Activated T-cell treated with anti-CD3 and anti-CD28 coated beads, Interleukin-2, amount 50 U/mL, for 72 hours (primary cell): ENCODE measurements at regions not wholly inside any gene's neighbourhood (a gene's known extent, or its start where the extent isn't known, plus 50 kb on each side); places are given as distances from the start of the nearest gene placed in this dataset.
"Not testable (repeated sequence)": the region's sequence is repeated elsewhere in the genome, so short reads cannot be mapped to it uniquely, and the experiment has no call there.

ENCODE experiments used
- ATAC-seq, 2 donors: fragments of 150-1000 bp; cut with Tn5 transposase; replicated peaks in 1 of 2; 2 replicates each; pipeline ENCODE4 v1.10.0; 2021; ENCODE audit warnings: moderate library complexity in 2 of 2, mild to moderate bottlenecking in 1 of 2
- DNase-seq, 2 donors: peaks; one replicate each; pipeline ENCODE4 v3.0.0; 2021 to 2022; ENCODE audit warnings: mixed read lengths in 1 of 2
- H3K27ac Mint-ChIP-seq: one replicate; pipeline ENCODE4 v1.8.0; 2022; ENCODE audit warnings: mild to moderate bottlenecking, moderate library complexity, mixed read lengths
- H3K27me3 Mint-ChIP-seq: one replicate; pipeline ENCODE4 v1.8.0; 2022; ENCODE audit warnings: low read depth, mixed read lengths
- H3K36me3 Mint-ChIP-seq, 2 donors: one replicate each; pipeline ENCODE4 v1.8.0; 2022; ENCODE audit warnings: mixed read lengths in 2 of 2, mild to moderate bottlenecking in 1 of 2; ENCODE audit not compliant: insufficient read depth in 2 of 2
- H3K4me1 Mint-ChIP-seq: one replicate; pipeline ENCODE4 v1.8.0; 2022; ENCODE audit warnings: low read depth, mixed read lengths
- H3K4me3 Mint-ChIP-seq, 2 donors: one replicate each; pipeline ENCODE4 v1.8.0; 2022; ENCODE audit warnings: mild to moderate bottlenecking in 2 of 2, mixed read lengths in 2 of 2, moderate library complexity in 2 of 2
- H3K9me3 Mint-ChIP-seq, 2 donors: one replicate each; pipeline ENCODE4 v1.8.0; 2022; ENCODE audit warnings: mixed read lengths in 2 of 2

GRCh38 chr2:3039188-3040065 lies 338.2 kb downstream of the EIPR1 start:
- ATAC-seq (no peak), DNase-seq (no peak)
- no peaks in the 10 kb centered on the region for H3K36me3 Mint-ChIP-seq
- H3K27ac Mint-ChIP-seq: no peak overlapping the region
- no peaks in the 10 kb centered on the region for H3K9me3 Mint-ChIP-seq
- H3K27me3 Mint-ChIP-seq: no peaks in the 10 kb centered on the region
- H3K4me1 Mint-ChIP-seq: no peaks in the 10 kb centered on the region
- no peak overlapping the region for H3K4me3 Mint-ChIP-seq

GRCh38 chr2:3038636-3039035 lies 339.0 kb downstream of the EIPR1 start:
- H3K9me3 Mint-ChIP-seq: no peaks in the 10 kb centered on the region

GRCh38 chr2:3037196-3038194 lies 340.1 kb downstream of the EIPR1 start:
- no peak overlapping the region for H3K27ac Mint-ChIP-seq
- H3K36me3 Mint-ChIP-seq: no peaks in the 10 kb centered on the region
- H3K27me3 Mint-ChIP-seq: no peaks in the 10 kb centered on the region
- no peaks in the 10 kb centered on the region for H3K9me3 Mint-ChIP-seq
- no peak overlapping the region for H3K4me3 Mint-ChIP-seq
- ATAC-seq (no peak), DNase-seq (no peak)
- no peaks in the 10 kb centered on the region for H3K4me1 Mint-ChIP-seq

More at GRCh38 chr2:3038636-3039035, 339.0 kb downstream of the EIPR1 start:
- no peaks in the 10 kb centered on the region for H3K4me1 Mint-ChIP-seq
- H3K27me3 Mint-ChIP-seq: no peaks in the 10 kb centered on the region
- DNase-seq (no peak), ATAC-seq (no peak)
- H3K4me3 Mint-ChIP-seq: no peak overlapping the region
- H3K36me3 Mint-ChIP-seq: no peaks in the 10 kb centered on the region
- no peak overlapping the region for H3K27ac Mint-ChIP-seq

GRCh38 chr2:3036432-3037125 lies 341.0 kb downstream of the EIPR1 start:
- Mint-ChIP-seq H3K27me3 (no peaks in the 10 kb centered on the region), H3K4me3 (no peak overlapping the region), H3K27ac (no peak overlapping the region), H3K36me3 (no peaks in the 10 kb centered on the region), H3K9me3 (no peaks in the 10 kb centered on the region), H3K4me1 (no peaks in the 10 kb centered on the region)
- ATAC-seq (no peak), DNase-seq (no peak)

GRCh38 chr2:3035385-3036050 lies 342.1 kb downstream of the EIPR1 start:
- Mint-ChIP-seq H3K27me3 (no peaks in the 10 kb centered on the region), H3K27ac (no peak overlapping the region), H3K36me3 (no peaks in the 10 kb centered on the region), H3K4me1 (no peaks in the 10 kb centered on the region), H3K9me3 (no peaks in the 10 kb centered on the region), H3K4me3 (no peak overlapping the region)
- DNase-seq: no peak
- ATAC-seq: no peak

GRCh38 chr2:3034856-3035255 lies 342.8 kb downstream of the EIPR1 start:
- no peaks in the 10 kb centered on the region for H3K27me3 Mint-ChIP-seq
- no peaks in the 10 kb centered on the region for H3K36me3 Mint-ChIP-seq
- H3K9me3 Mint-ChIP-seq: no peaks in the 10 kb centered on the region
- ATAC-seq (peak in 1 of 2 donors; percentile 5), DNase-seq (no peak)
- no peaks in the 10 kb centered on the region for H3K4me1 Mint-ChIP-seq
- H3K4me3 Mint-ChIP-seq: no peak overlapping the region
- no peak overlapping the region for H3K27ac Mint-ChIP-seq

GRCh38 chr2:3034396-3034795 lies 343.2 kb downstream of the EIPR1 start:
- H3K4me3 Mint-ChIP-seq: no peak overlapping the region
- H3K27me3 Mint-ChIP-seq: no peaks in the 10 kb centered on the region
- no peaks in the 10 kb centered on the region for H3K4me1 Mint-ChIP-seq
- ATAC-seq (no peak), DNase-seq (no peak)
- H3K9me3 Mint-ChIP-seq: no peaks in the 10 kb centered on the region
- H3K27ac Mint-ChIP-seq: no peak overlapping the region
- no peaks in the 10 kb centered on the region for H3K36me3 Mint-ChIP-seq

- H3K27ac Mint-ChIP-seq: no peak overlapping the region
- H3K36me3 Mint-ChIP-seq: no peaks in the 10 kb centered on the region
- no peak for ATAC-seq
These were observed 344.3 kb downstream of the EIPR1 start for GRCh38 chr2:3033315-3033714.

GRCh38 chr2:3030791-3031190 lies 346.8 kb downstream of the EIPR1 start:
- not testable (repeated sequence) for H3K4me1 Mint-ChIP-seq, H3K36me3 Mint-ChIP-seq, ATAC-seq, DNase-seq, H3K4me3 Mint-ChIP-seq, H3K27me3 Mint-ChIP-seq, H3K27ac Mint-ChIP-seq, H3K9me3 Mint-ChIP-seq

More at GRCh38 chr2:3033315-3033714, 344.3 kb downstream of the EIPR1 start:
- Mint-ChIP-seq H3K9me3 (no peaks in the 10 kb centered on the region), H3K27me3 (no peaks in the 10 kb centered on the region), H3K4me1 (no peaks in the 10 kb centered on the region), H3K4me3 (no peak overlapping the region)
- DNase-seq: no peak

GRCh38 chr2:3025984-3026383 lies 351.6 kb downstream of the EIPR1 start:
- no peaks in the 10 kb centered on the region for H3K9me3 Mint-ChIP-seq
- H3K27ac Mint-ChIP-seq: no peak overlapping the region
- H3K4me1 Mint-ChIP-seq: no peaks in the 10 kb centered on the region
- no peak for DNase-seq
- no peak overlapping the region for H3K4me3 Mint-ChIP-seq
- no peak for ATAC-seq
- H3K27me3 Mint-ChIP-seq: peaks cover 16% of the 10 kb centered on the region
- no peaks in the 10 kb centered on the region for H3K36me3 Mint-ChIP-seq

- H3K9me3 Mint-ChIP-seq: no peaks in the 10 kb centered on the region
- H3K27me3 Mint-ChIP-seq: peaks cover 16% of the 10 kb centered on the region
- ATAC-seq: no peak
These were observed 352.4 kb downstream of the EIPR1 start for GRCh38 chr2:3025261-3025660.

GRCh38 chr2:3024401-3024935 lies 353.1 kb downstream of the EIPR1 start:
- Mint-ChIP-seq H3K9me3 (no peaks in the 10 kb centered on the region), H3K4me1 (no peaks in the 10 kb centered on the region), H3K27me3 (peaks cover 16% of the 10 kb centered on the region), H3K4me3 (no peak overlapping the region), H3K27ac (no peak overlapping the region), H3K36me3 (no peaks in the 10 kb centered on the region)
- no peak for ATAC-seq
- no peak for DNase-seq

More at GRCh38 chr2:3025261-3025660, 352.4 kb downstream of the EIPR1 start:
- H3K4me3 Mint-ChIP-seq: no peak overlapping the region
- DNase-seq: no peak
- H3K36me3 Mint-ChIP-seq: no peaks in the 10 kb centered on the region
- no peak overlapping the region for H3K27ac Mint-ChIP-seq
- no peaks in the 10 kb centered on the region for H3K4me1 Mint-ChIP-seq
